ENCODE measurements at regions not wholly inside any gene's neighbourhood (a gene's known extent, or its start where the extent isn't known, plus 50 kb on each side); places are given as distances from the start of the nearest gene placed in this dataset.

- in situ Hi-C loops (cut with HindIII; ENCODE audit: low sequenced_read_pairs) = no loop called here
- no peak for DNase-seq (ENCODE audit: low read depth, low spot score)
- no peak for TF ChIP-seq CTCF (IDR thresholded peaks at IDR 0.05; ENCODE audit: low read depth, low read length)
- H3K4me3 ChIP-seq (ENCODE audit: low read depth, low read length) = no peak overlapping the region
Observed at GRCh38 chr7:96870934-96871333, 134.4 kb upstream of the DLX6 start.

GRCh38 chr7:96887426-96887825 lies 117.9 kb upstream of the DLX6 start:
- H3K4me3 ChIP-seq (ENCODE audit: low read depth, low read length) = no peak overlapping the region
- DNase-seq (ENCODE audit: low read depth, low spot score) = peak; percentile 1
- TF ChIP-seq CTCF (IDR thresholded peaks at IDR 0.05; ENCODE audit: low read depth, low read length) = no peak
- in situ Hi-C loops (cut with HindIII; ENCODE audit: low sequenced_read_pairs) = no loop called here

- no peak for TF ChIP-seq CTCF (IDR thresholded peaks at IDR 0.05; ENCODE audit: low read depth, low read length)
- in situ Hi-C loops (cut with HindIII; ENCODE audit: low sequenced_read_pairs) = no loop called here
- H3K4me3 ChIP-seq (ENCODE audit: low read depth, low read length) = no peak overlapping the region
- no peak for DNase-seq (ENCODE audit: low read depth, low spot score)
Observed at GRCh38 chr7:96899108-96899507, 106.2 kb upstream of the DLX6 start.

GRCh38 chr7:96901822-96902445 lies 103.4 kb upstream of the DLX6 start:
- in situ Hi-C loops (cut with HindIII; ENCODE audit: low sequenced_read_pairs) = no loop called here
- no peak overlapping the region for H3K4me3 ChIP-seq (ENCODE audit: low read depth, low read length)
- no peak for DNase-seq (ENCODE audit: low read depth, low spot score)
- no peak for TF ChIP-seq CTCF (IDR thresholded peaks at IDR 0.05; ENCODE audit: low read depth, low read length)

GRCh38 chr7:96903906-96904305 lies 101.4 kb upstream of the DLX6 start:
- DNase-seq (ENCODE audit: low read depth, low spot score) = no peak
- in situ Hi-C loops (cut with HindIII; ENCODE audit: low sequenced_read_pairs) = no loop called here
- TF ChIP-seq CTCF (IDR thresholded peaks at IDR 0.05; ENCODE audit: low read depth, low read length) = no peak
- no peak overlapping the region for H3K4me3 ChIP-seq (ENCODE audit: low read depth, low read length)

GRCh38 chr7:96910486-96910885 lies 94.9 kb upstream of the DLX6 start:
- no peak overlapping the region for H3K4me3 ChIP-seq (ENCODE audit: low read depth, low read length)
- no peak for TF ChIP-seq CTCF (IDR thresholded peaks at IDR 0.05; ENCODE audit: low read depth, low read length)
- in situ Hi-C loops (cut with HindIII; ENCODE audit: low sequenced_read_pairs) = no loop called here
- no peak for DNase-seq (ENCODE audit: low read depth, low spot score)

- no peak for TF ChIP-seq CTCF (IDR thresholded peaks at IDR 0.05; ENCODE audit: low read depth, low read length)
- DNase-seq (ENCODE audit: low read depth, low spot score) = no peak
- in situ Hi-C loops (cut with HindIII; ENCODE audit: low sequenced_read_pairs) = no loop called here
- no peak overlapping the region for H3K4me3 ChIP-seq (ENCODE audit: low read depth, low read length)
Observed at GRCh38 chr7:96915029-96915428, 90.3 kb upstream of the DLX6 start.

Data from astrocyte of the spinal cord (primary cell).